Right atrium auricular region (tissue), 2 donors: ENCODE measurements at regions not wholly inside any gene's neighbourhood (a gene's known extent, or its start where the extent isn't known, plus 50 kb on each side); places are given as distances from the start of the nearest gene placed in this dataset.

ENCODE experiments used
- DNase-seq: peaks from one replicate; pipeline ENCODE4 v3.0.0-alpha.2; 2019; ENCODE audit warnings: low spot score
- H3K27ac ChIP-seq, 2 donors: fragments of 200-600 bp; sonication (generic); 1 replicate in 1 of 2; 2 replicates in 1 of 2; pipeline ENCODE4 v1.5.1; 2016 to 2019
- H3K27me3 ChIP-seq, 2 donors: fragments of 200-600 bp; sonication (generic); one replicate each; pipeline versions ENCODE4 v1.5.1 to v1.6.0; 2017 to 2019
- H3K36me3 ChIP-seq: fragments of 200-600 bp; sonication (generic); one replicate; pipeline ENCODE4 v1.5.1; 2016
- H3K4me1 ChIP-seq, 2 donors: fragments of 200-600 bp; sonication (generic); one replicate each; pipeline versions ENCODE4 v1.5.1 to v1.6.0; 2017 to 2019
- H3K4me3 ChIP-seq, 2 donors: fragments of 200-600 bp; sonication (generic); 1 replicate in 1 of 2; 2 replicates in 1 of 2; pipeline ENCODE4 v1.5.1; 2017 to 2019; ENCODE audit warnings: mild to moderate bottlenecking in 1 of 2, moderate library complexity in 1 of 2
- H3K9me3 ChIP-seq, 2 donors: fragments of 200-600 bp; sonication (generic); one replicate each; pipeline ENCODE4 v1.5.1; 2019
- CTCF ChIP-seq, 2 donors: fragments of 200-600 bp; sonication (generic); IDR thresholded peaks; one replicate each; pipeline ENCODE4 v1.5.1; 2019; ENCODE audit warnings: antibody characterized with exemption in 2 of 2

- DNase-seq, result no peak
- Histone ChIP-seq H3K27me3 (no peaks in the 10 kb centered on the region), H3K4me1 (no peaks in the 10 kb centered on the region), H3K36me3 (no peaks in the 10 kb centered on the region), H3K9me3 (no peaks in the 10 kb centered on the region), H3K27ac (no peak overlapping the region), H3K4me3 (no peak overlapping the region)
- no peak for TF ChIP-seq CTCF (IDR thresholded peaks at IDR 0.05)
Observed at GRCh38 chr14:39581474-39581873, 149.2 kb upstream of the FBXO33 start.

- H3K4me1 ChIP-seq, result no peaks in the 10 kb centered on the region
- H3K4me3 ChIP-seq, result no peak overlapping the region
- no peaks in the 10 kb centered on the region for H3K36me3 ChIP-seq
- TF ChIP-seq CTCF (IDR thresholded peaks at IDR 0.05), result no peak
- H3K9me3 ChIP-seq, result peaks cover 0 to 1% of the 10 kb centered on the region in 2 donors
- H3K27ac ChIP-seq, result no peak overlapping the region
- H3K27me3 ChIP-seq, result no peaks in the 10 kb centered on the region
- no peak for DNase-seq
Observed at GRCh38 chr14:39580696-39581095, 148.5 kb upstream of the FBXO33 start.

GRCh38 chr14:39576736-39577135 is 144.5 kb upstream of the FBXO33 start:
- no peak overlapping the region for H3K4me3 ChIP-seq
- no peak for TF ChIP-seq CTCF (IDR thresholded peaks at IDR 0.05)
- H3K36me3 ChIP-seq, result no peaks in the 10 kb centered on the region
- no peak overlapping the region for H3K27ac ChIP-seq
- no peak for DNase-seq
- no peaks in the 10 kb centered on the region for H3K4me1 ChIP-seq
- H3K27me3 ChIP-seq, result no peaks in the 10 kb centered on the region
- H3K9me3 ChIP-seq, result peaks cover 0 to 13% of the 10 kb centered on the region in 2 donors

- Histone ChIP-seq H3K4me1 (no peaks in the 10 kb centered on the region), H3K27me3 (no peaks in the 10 kb centered on the region), H3K36me3 (no peaks in the 10 kb centered on the region), H3K9me3 (peaks cover 0 to 13% of the 10 kb centered on the region in 2 donors), H3K27ac (no peak overlapping the region), H3K4me3 (no peak overlapping the region)
- TF ChIP-seq CTCF (IDR thresholded peaks at IDR 0.05), result no peak
- no peak for DNase-seq
Observed at GRCh38 chr14:39576258-39576657, 144.0 kb upstream of the FBXO33 start.

- no peak for DNase-seq
Observed at GRCh38 chr14:39568809-39569538, 136.7 kb upstream of the FBXO33 start.

More at GRCh38 chr14:39568809-39569538, 136.7 kb upstream of the FBXO33 start:
- no peak overlapping the region for H3K4me3 ChIP-seq
- no peak for TF ChIP-seq CTCF (IDR thresholded peaks at IDR 0.05)
- no peak overlapping the region for H3K27ac ChIP-seq
- H3K27me3 ChIP-seq, result no peaks in the 10 kb centered on the region
- no peaks in the 10 kb centered on the region for H3K36me3 ChIP-seq
- H3K4me1 ChIP-seq, result no peaks in the 10 kb centered on the region
- no peaks in the 10 kb centered on the region for H3K9me3 ChIP-seq
